Activated T-helper 1 cell treated with anti-CD3 and anti-CD28 coated beads, Interleukin-12 subunit alpha, Interleukin-12 subunit beta, Interleukin-2, Interleukin-4 antibody, amounts not matched to agents 30 ng/mL and 10 ng/mL and 1 ng/mL, durations not matched to agents 14 hours and 24 hours and 36 hours (primary cell): ENCODE measurements at regions not wholly inside any gene's neighbourhood (a gene's known extent, or its start where the extent isn't known, plus 50 kb on each side); places are given as distances from the start of the nearest gene placed in this dataset.

Source experiments
- DNase-seq: peaks from one replicate; pipeline ENCODE4 v3.0.0; 2021; ENCODE audit warnings: low spot score
- H3K27ac Mint-ChIP-seq: one replicate; pipeline ENCODE4 v1.8.0; 2021; ENCODE audit warnings: mild to moderate bottlenecking, mixed read lengths
- H3K27me3 Mint-ChIP-seq: one replicate; pipeline ENCODE4 v1.8.0; 2022; ENCODE audit warnings: mild to moderate bottlenecking, moderate library complexity, mixed read lengths; ENCODE audit not compliant: insufficient read depth
- H3K36me3 Mint-ChIP-seq: one replicate; pipeline ENCODE4 v1.8.0; 2021; ENCODE audit warnings: low read depth, mixed read lengths
- H3K4me1 Mint-ChIP-seq: one replicate; pipeline ENCODE4 v1.8.0; 2021; ENCODE audit warnings: low read depth, mixed read lengths
- H3K4me3 Mint-ChIP-seq: one replicate; pipeline ENCODE4 v1.8.0; 2021; ENCODE audit warnings: mild to moderate bottlenecking, moderate library complexity, mixed read lengths
- H3K9me3 Mint-ChIP-seq: one replicate; pipeline ENCODE4 v1.8.0; 2021; ENCODE audit warnings: mixed read lengths
- intact Hi-C: fragments of 100-400 bp; cut with micrococcal nuclease; formaldehyde crosslinking; loops from one replicate; pipeline ENCODE4 v1.15.1; 2024

GRCh38 chr11:97237151-97237550 is 847.3 kb downstream of the JRKL start:
- no peaks in the 10 kb centered on the region for H3K36me3 Mint-ChIP-seq
- no peak overlapping the region for H3K27ac Mint-ChIP-seq
- no peaks in the 10 kb centered on the region for H3K9me3 Mint-ChIP-seq
- no peak for DNase-seq
- no peak overlapping the region for H3K4me3 Mint-ChIP-seq
- no peaks in the 10 kb centered on the region for H3K27me3 Mint-ChIP-seq
- intact Hi-C loops = no loop called here
- H3K4me1 Mint-ChIP-seq = no peaks in the 10 kb centered on the region

- Mint-ChIP-seq H3K4me3 (no peak overlapping the region), H3K4me1 (no peaks in the 10 kb centered on the region), H3K9me3 (peaks cover 20% of the 10 kb centered on the region), H3K27me3 (no peaks in the 10 kb centered on the region), H3K27ac (no peak overlapping the region), H3K36me3 (no peaks in the 10 kb centered on the region)
- DNase-seq = no peak
- intact Hi-C loops = no loop called here
These were observed 857.8 kb downstream of the JRKL start for GRCh38 chr11:97247601-97248000.

- H3K27me3 Mint-ChIP-seq = no peaks in the 10 kb centered on the region
- peaks cover 17% of the 10 kb centered on the region for H3K9me3 Mint-ChIP-seq
- no peak overlapping the region for H3K27ac Mint-ChIP-seq
- no peak overlapping the region for H3K4me3 Mint-ChIP-seq
- intact Hi-C loops = no loop called here
- no peak for DNase-seq
- no peaks in the 10 kb centered on the region for H3K36me3 Mint-ChIP-seq
- H3K4me1 Mint-ChIP-seq = no peaks in the 10 kb centered on the region
These were observed 865.0 kb downstream of the JRKL start for GRCh38 chr11:97254790-97255189.

GRCh38 chr11:97259434-97259833 is 869.6 kb downstream of the JRKL start:
- H3K4me3 Mint-ChIP-seq = no peak overlapping the region

GRCh38 chr11:97259884-97260283 is 870.1 kb downstream of the JRKL start:
- H3K4me1 Mint-ChIP-seq = no peaks in the 10 kb centered on the region
- H3K4me3 Mint-ChIP-seq = no peak overlapping the region
- peaks cover 6% of the 10 kb centered on the region for H3K9me3 Mint-ChIP-seq
- H3K27me3 Mint-ChIP-seq = no peaks in the 10 kb centered on the region
- H3K27ac Mint-ChIP-seq = no peak overlapping the region
- H3K36me3 Mint-ChIP-seq = no peaks in the 10 kb centered on the region
- no peak for DNase-seq
- intact Hi-C loops = no loop called here

More at GRCh38 chr11:97259434-97259833, 869.6 kb downstream of the JRKL start:
- intact Hi-C loops = no loop called here
- peaks cover 6% of the 10 kb centered on the region for H3K9me3 Mint-ChIP-seq
- H3K27me3 Mint-ChIP-seq = no peaks in the 10 kb centered on the region
- H3K4me1 Mint-ChIP-seq = no peaks in the 10 kb centered on the region
- no peak for DNase-seq
- H3K36me3 Mint-ChIP-seq = no peaks in the 10 kb centered on the region
- no peak overlapping the region for H3K27ac Mint-ChIP-seq

GRCh38 chr11:97263183-97263858 is 873.5 kb downstream of the JRKL start:
- no peaks in the 10 kb centered on the region for H3K36me3 Mint-ChIP-seq
- H3K4me3 Mint-ChIP-seq = no peak overlapping the region
- H3K9me3 Mint-ChIP-seq = peaks cover 6% of the 10 kb centered on the region
- DNase-seq = no peak
- intact Hi-C loops = no loop called here
- no peaks in the 10 kb centered on the region for H3K27me3 Mint-ChIP-seq
- H3K4me1 Mint-ChIP-seq = no peaks in the 10 kb centered on the region
- no peak overlapping the region for H3K27ac Mint-ChIP-seq

GRCh38 chr11:97269527-97269926 is 879.7 kb downstream of the JRKL start:
- Mint-ChIP-seq H3K36me3 (no peaks in the 10 kb centered on the region), H3K4me1 (no peaks in the 10 kb centered on the region), H3K4me3 (no peak overlapping the region), H3K27ac (no peak overlapping the region), H3K27me3 (no peaks in the 10 kb centered on the region), H3K9me3 (peaks cover 8% of the 10 kb centered on the region)
- no peak for DNase-seq
- intact Hi-C loops = no loop called here

GRCh38 chr11:97279341-97279740 is 889.5 kb downstream of the JRKL start:
- no peaks in the 10 kb centered on the region for H3K36me3 Mint-ChIP-seq
- DNase-seq = no peak
- intact Hi-C loops = no loop called here
- H3K4me3 Mint-ChIP-seq = no peak overlapping the region
- H3K27me3 Mint-ChIP-seq = no peaks in the 10 kb centered on the region
- no peaks in the 10 kb centered on the region for H3K4me1 Mint-ChIP-seq
- peaks cover 18% of the 10 kb centered on the region for H3K9me3 Mint-ChIP-seq
- no peak overlapping the region for H3K27ac Mint-ChIP-seq

GRCh38 chr11:97280347-97280746 is 890.5 kb downstream of the JRKL start:
- no peaks in the 10 kb centered on the region for H3K36me3 Mint-ChIP-seq
- H3K4me3 Mint-ChIP-seq = no peak overlapping the region
- DNase-seq = no peak
- peaks cover 11% of the 10 kb centered on the region for H3K9me3 Mint-ChIP-seq
- H3K4me1 Mint-ChIP-seq = no peaks in the 10 kb centered on the region
- H3K27me3 Mint-ChIP-seq = no peaks in the 10 kb centered on the region
- intact Hi-C loops = no loop called here
- no peak overlapping the region for H3K27ac Mint-ChIP-seq

GRCh38 chr11:97289823-97290222 is 900.0 kb downstream of the JRKL start:
- H3K27ac Mint-ChIP-seq = no peak overlapping the region
- intact Hi-C loops = no loop called here
- H3K36me3 Mint-ChIP-seq = no peaks in the 10 kb centered on the region
- no peak overlapping the region for H3K4me3 Mint-ChIP-seq
- no peaks in the 10 kb centered on the region for H3K27me3 Mint-ChIP-seq
- peaks cover 4% of the 10 kb centered on the region for H3K9me3 Mint-ChIP-seq
- no peaks in the 10 kb centered on the region for H3K4me1 Mint-ChIP-seq
- no peak for DNase-seq

GRCh38 chr11:97290464-97291041 is 900.7 kb downstream of the JRKL start:
- intact Hi-C loops = no loop called here
- no peak overlapping the region for H3K27ac Mint-ChIP-seq

GRCh38 chr11:97296301-97296700 is 906.5 kb downstream of the JRKL start:
- Mint-ChIP-seq H3K27me3 (no peaks in the 10 kb centered on the region), H3K27ac (no peak overlapping the region), H3K4me1 (no peaks in the 10 kb centered on the region), H3K9me3 (peaks cover 12% of the 10 kb centered on the region), H3K4me3 (no peak overlapping the region), H3K36me3 (no peaks in the 10 kb centered on the region)
- DNase-seq = no peak
- intact Hi-C loops = no loop called here

More at GRCh38 chr11:97290464-97291041, 900.7 kb downstream of the JRKL start:
- no peaks in the 10 kb centered on the region for H3K36me3 Mint-ChIP-seq
- DNase-seq = no peak
- no peak overlapping the region for H3K4me3 Mint-ChIP-seq
- H3K4me1 Mint-ChIP-seq = no peaks in the 10 kb centered on the region
- no peaks in the 10 kb centered on the region for H3K27me3 Mint-ChIP-seq
- peaks cover 4% of the 10 kb centered on the region for H3K9me3 Mint-ChIP-seq

- no peaks in the 10 kb centered on the region for H3K27me3 Mint-ChIP-seq
- no peaks in the 10 kb centered on the region for H3K4me1 Mint-ChIP-seq
- intact Hi-C loops = no loop called here
- no peaks in the 10 kb centered on the region for H3K9me3 Mint-ChIP-seq
- H3K36me3 Mint-ChIP-seq = no peaks in the 10 kb centered on the region
- no peak overlapping the region for H3K27ac Mint-ChIP-seq
- no peak overlapping the region for H3K4me3 Mint-ChIP-seq
- no peak for DNase-seq
These were observed 919.5 kb downstream of the JRKL start for GRCh38 chr11:97309291-97309690.

- Mint-ChIP-seq H3K4me3 (no peak overlapping the region), H3K27me3 (no peaks in the 10 kb centered on the region), H3K4me1 (no peaks in the 10 kb centered on the region), H3K9me3 (no peaks in the 10 kb centered on the region), H3K36me3 (no peaks in the 10 kb centered on the region), H3K27ac (no peak overlapping the region)
- no peak for DNase-seq
- intact Hi-C loops = no loop called here
These were observed 935.9 kb downstream of the JRKL start for GRCh38 chr11:97325693-97326092.
